Heart right ventricle (tissue), 16 donors: ENCODE measurements at regions not wholly inside any gene's neighbourhood (a gene's known extent, or its start where the extent isn't known, plus 50 kb on each side); places are given as distances from the start of the nearest gene placed in this dataset.

ENCODE experiments used
- ATAC-seq, 8 donors: fragments of 200-7000 bp; cut with Tn5 transposase; one replicate each; pipeline ENCODE4 v1.9.1; 2020; ENCODE audit warnings: mild to moderate bottlenecking in 8 of 8, moderate library complexity in 8 of 8, moderate number of reproducible peaks in 1 of 8
- DNase-seq, 2 donors: peaks; one replicate each; pipeline ENCODE4 v3.0.0-alpha.2; 2020
- H3K27ac ChIP-seq, 10 donors: fragments of 200-600 bp; sonication (generic) in 2 of 10; one replicate each; pipeline versions ENCODE4 v1.5.0 to v1.8.0; 2020 to 2022; ENCODE audit warnings: mild to moderate bottlenecking in 3 of 10
- H3K27me3 ChIP-seq, 7 donors: fragments of 200-600 bp; one replicate each; pipeline ENCODE4 v1.8.0; 2021 to 2022; ENCODE audit warnings: mild to moderate bottlenecking in 2 of 7
- H3K36me3 ChIP-seq, 9 donors: fragments of 200-600 bp; sonication (generic) in 1 of 9; one replicate each; pipeline versions ENCODE4 v1.5.0 to v1.8.0; 2020 to 2022; ENCODE audit warnings: mild to moderate bottlenecking in 2 of 9
- H3K4me1 ChIP-seq, 9 donors: fragments of 200-600 bp; sonication (generic) in 1 of 9; one replicate each; pipeline versions ENCODE4 v1.5.0 to v1.8.0; 2020 to 2022; ENCODE audit warnings: mild to moderate bottlenecking in 4 of 9
- H3K4me3 ChIP-seq, 10 donors: fragments of 200-600 bp; sonication (generic) in 2 of 10; one replicate each; pipeline versions ENCODE4 v1.5.0 to v1.8.0; 2020 to 2022; ENCODE audit warnings: mild to moderate bottlenecking in 7 of 10, moderate library complexity in 2 of 10
- H3K9me3 ChIP-seq, 11 donors: fragments of 200-600 bp in 10 of 11; sonication (generic) in 2 of 11; one replicate each; pipeline versions ENCODE4 v1.5.0 to v1.8.0; 2013 to 2022; ENCODE audit warnings: mild to moderate bottlenecking in 2 of 11, control low read depth in 1 of 11, moderate library complexity in 1 of 11
- CTCF ChIP-seq, 9 donors: fragments of 200-600 bp; sonication (generic) in 2 of 9; IDR thresholded peaks; one replicate each; pipeline versions ENCODE4 v1.5.0 to v1.8.0; 2021 to 2022; ENCODE audit warnings: antibody characterized with exemption in 9 of 9, mild to moderate bottlenecking in 5 of 9, moderate library complexity in 1 of 9
- WGBS, 2 donors: extraction: QIAGEN DNeasy Blood & Tissue Kit; methylation state at CpG; one replicate each; pipeline ENCODE4 v1.1.7; 2013; ENCODE audit warnings: inconsistent platforms in 1 of 2; 5-methylcytosine and 5-hydroxymethylcytosine counted together
- intact Hi-C, 10 donors: fragments of 100-400 bp; cut with DNase I; formaldehyde crosslinking; loops; one replicate each; pipeline versions ENCODE4 v1.11.1 to v1.14.2; 2022
- donor health status: Arrhythmogenic right ventricular cardiomyopathy.
- donor health status: ischemic (EF 13 %, LVEDD 7.1; RV severe dilation, severe dysfunction).
- donor health status: healthy with polysubstance abuse.
- donor health status: DM: no; HTN: yes; CAD: no.
- donor health status: DM: no; HTN: no; CAD: no.
- donor health status: ischemic (EF 25% LVEDD 6.9; RV normal size, moderate dysfunction).
- donor health status: ischemic (EF 25% LVEDD 5.7; RV mildly dilated, moderate dysfunction).
- donor health status: healthy.
- donor health status: DM: yes; HTN: yes; CAD: no.
- donor health status: Ischemic cardiomyopathy.
- donor health status: ischemic (EF 35%, LVEDD 5.7; RV mildly dilated, moderate dysfunction).
- donor health status: nonischemic (EF 11% LVEDD 7.7; RV severe dilation, severe dysfunction).
- donor health status: DM: yes; HTN: yes; CAD: no.
- donor health status: PGD.
- donor health status: ischemic (EF 29% LVEDD 5.4; RV normal size, mild dysfunction).
- donor health status: nonischemic (EF 23%, LVEDD 6.1; RV moderate dilation, normal function).

- intact Hi-C loops = no loop called here
- DNase-seq (no peak), ATAC-seq (no peak)
- Histone ChIP-seq H3K9me3 (peaks cover 0 to 20% (median 0%) of the 10 kb centered on the region in 11 donors), H3K27ac (no peak overlapping the region), H3K36me3 (no peaks in the 10 kb centered on the region), H3K27me3 (peaks cover 0 to 4% (median 0%) of the 10 kb centered on the region in 7 donors), H3K4me1 (no peaks in the 10 kb centered on the region), H3K4me3 (no peak overlapping the region)
- no peak for TF ChIP-seq CTCF (IDR thresholded peaks at IDR 0.05)
- WGBS, 2 donors = 75 to 86% methylated on average over 3 of the region's 3 CpGs
These were observed 290.2 kb upstream of the SP4 start for GRCh38 chr7:21137640-21138039.

GRCh38 chr7:21140622-21141021 lies 287.3 kb upstream of the SP4 start:
- Histone ChIP-seq H3K36me3 (no peaks in the 10 kb centered on the region), H3K27me3 (peaks cover 0 to 4% (median 0%) of the 10 kb centered on the region in 7 donors), H3K27ac (no peak overlapping the region), H3K9me3 (peaks cover 0 to 11% (median 0%) of the 10 kb centered on the region in 11 donors), H3K4me3 (no peak overlapping the region), H3K4me1 (no peaks in the 10 kb centered on the region)
- 82 to 87% methylated on average over 3 of the region's 3 CpGs for WGBS, 2 donors
- no peak for ATAC-seq
- no peak for DNase-seq
- TF ChIP-seq CTCF (IDR thresholded peaks at IDR 0.05) = no peak
- intact Hi-C loops = no loop called here

- ATAC-seq (no peak), DNase-seq (no peak)
- no peak for TF ChIP-seq CTCF (IDR thresholded peaks at IDR 0.05)
- H3K36me3 ChIP-seq = no peaks in the 10 kb centered on the region
- intact Hi-C loops = no loop called here
- H3K27ac ChIP-seq = no peak overlapping the region
- peaks cover 0 to 4% (median 0%) of the 10 kb centered on the region in 7 donors for H3K27me3 ChIP-seq
- peaks cover 0 to 2% (median 0%) of the 10 kb centered on the region in 11 donors for H3K9me3 ChIP-seq
- 35 to 48% methylated on average over 3 of the region's 3 CpGs for WGBS, 2 donors
- no peak overlapping the region for H3K4me3 ChIP-seq
- H3K4me1 ChIP-seq = no peaks in the 10 kb centered on the region
These were observed 286.4 kb upstream of the SP4 start for GRCh38 chr7:21141476-21141875.

- Histone ChIP-seq H3K4me1 (no peaks in the 10 kb centered on the region), H3K36me3 (no peaks in the 10 kb centered on the region), H3K27me3 (peaks cover 0 to 4% (median 0%) of the 10 kb centered on the region in 7 donors), H3K27ac (no peak overlapping the region), H3K9me3 (no peaks in the 10 kb centered on the region), H3K4me3 (no peak overlapping the region)
- WGBS, 2 donors = 88 to 89% methylated on average over 8 of the region's 8 CpGs
- ATAC-seq (no peak), DNase-seq (no peak)
- TF ChIP-seq CTCF (IDR thresholded peaks at IDR 0.05) = no peak
- intact Hi-C loops = no loop called here
These were observed 285.8 kb upstream of the SP4 start for GRCh38 chr7:21142081-21142480.
